ENCODE measurements at regions not wholly inside any gene's neighbourhood (a gene's known extent, or its start where the extent isn't known, plus 50 kb on each side); places are given as distances from the start of the nearest gene placed in this dataset.

- no peak for FAIRE-seq
These were observed 710.1 kb upstream of the ID4 start for GRCh38 chr6:19127081-19127480.

GRCh38 chr6:19128701-19129100, 708.5 kb upstream of the ID4 start:
- POLR2A ChIA-PET = no interaction called here
- DNase-seq (ENCODE audit: low read depth, low spot score) = no peak
- no peak for FAIRE-seq
- no peak overlapping the region for H3K4me2 ChIP-seq (ENCODE audit: insufficient read depth, low read length)
- H3K27ac ChIP-seq (ENCODE audit: insufficient read depth, low read depth, low read length) = no peak overlapping the region
- dilution Hi-C loops (cut with MboI; ENCODE audit: extremely low pct_ligation_motif_present, low sequenced_read_pairs) (no loop called here), intact Hi-C loops (cut with micrococcal nuclease) (no loop called here)
- no peaks in the 10 kb centered on the region for H3K79me2 ChIP-seq (ENCODE audit: control insufficient read depth, insufficient read depth, low read length)
- no peaks in the 10 kb centered on the region for H3K4me1 ChIP-seq (ENCODE audit: control insufficient read depth, extremely low read depth, insufficient read depth, low read length)
- no peaks in the 10 kb centered on the region for H3K27me3 ChIP-seq (ENCODE audit: control insufficient read depth in 2 of 2, insufficient read depth in 2 of 2, low read length in 2 of 2)
- no peak overlapping the region for H3K9ac ChIP-seq (replicated peaks; ENCODE audit: extremely low read depth, insufficient read depth, low read length)
- H4K20me1 ChIP-seq (replicated peaks; ENCODE audit: control insufficient read depth, extremely low read depth, insufficient read depth, low read length) = no peaks in the 10 kb centered on the region
- no peak overlapping the region for H3K4me3 ChIP-seq (replicated peaks in 1 of 3; ENCODE audit: insufficient read depth in 1 of 3, low read depth in 1 of 3, low read length in 3 of 3)
- H3K36me3 ChIP-seq (ENCODE audit: control insufficient read depth in 2 of 2, extremely low read depth in 1 of 2, insufficient read depth in 2 of 2, low read length in 2 of 2) = no peaks in the 10 kb centered on the region
- no TSS peak for BruUV-seq (replicated peaks)
- no peaks in the 10 kb centered on the region for H3K9me1 ChIP-seq (replicated peaks; ENCODE audit: control insufficient read depth, extremely low read depth, insufficient read depth, low read length)
- TF ChIP-seq FOS (IDR thresholded peaks at IDR 0.05; ENCODE audit: borderline replicate concordance, insufficient read depth, low read length) = no peak
- no peak for TF ChIP-seq CTCF (IDR thresholded peaks at IDR 0.05; ENCODE audit: extremely low read depth in 1 of 2, insufficient read depth in 1 of 2, low read depth in 1 of 2, low read length in 2 of 2)
- no peak for TF ChIP-seq JUN (IDR thresholded peaks at IDR 0.05; ENCODE audit: borderline replicate concordance, insufficient read depth, insufficient read length, low read depth)
- TF ChIP-seq, protein P1, sequence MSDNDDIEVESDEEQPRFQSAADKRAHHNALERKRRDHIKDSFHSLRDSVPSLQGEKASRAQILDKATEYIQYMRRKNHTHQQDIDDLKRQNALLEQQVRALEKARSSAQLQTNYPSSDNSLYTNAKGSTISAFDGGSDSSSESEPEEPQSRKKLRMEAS (IDR thresholded peaks at IDR 0.05; ENCODE audit: insufficient read depth, insufficient read length) = no peak
- TF ChIP-seq POLR2AphosphoS5 (IDR thresholded peaks at IDR 0.05; ENCODE audit: insufficient read depth, low read depth, low read length) = no peak
- no peak for TF ChIP-seq MYC (IDR thresholded peaks at IDR 0.05; ENCODE audit: low read depth, low read length)
- no peak for TF ChIP-seq POLR2A (IDR thresholded peaks at IDR 0.05; ENCODE audit: low read depth, low read length)
- no peak for TF ChIP-seq EZH2 (IDR thresholded peaks at IDR 0.05; ENCODE audit: borderline replicate concordance, low read depth, low read length, severe bottlenecking)
- TF ChIP-seq GATA2 (IDR thresholded peaks at IDR 0.05; ENCODE audit: insufficient read depth, insufficient read length, low read depth, low read length) = no peak
- H2AFZ ChIP-seq (ENCODE audit: low read depth, low read length) = no peak overlapping the region
- H3K9me3 ChIP-seq (replicated peaks; ENCODE audit: control insufficient read depth, insufficient read depth, low read length) = no peaks in the 10 kb centered on the region
- CTCF ChIA-PET = no interaction called here

More at GRCh38 chr6:19127081-19127480, 710.1 kb upstream of the ID4 start:
- ChIA-PET CTCF (no interaction called here), POLR2A (no interaction called here)
- no peaks in the 10 kb centered on the region for H3K9me3 ChIP-seq (replicated peaks; ENCODE audit: control insufficient read depth, insufficient read depth, low read length)
- no peaks in the 10 kb centered on the region for H3K36me3 ChIP-seq (ENCODE audit: control insufficient read depth in 2 of 2, extremely low read depth in 1 of 2, insufficient read depth in 2 of 2, low read length in 2 of 2)
- BruUV-seq (replicated peaks) = no TSS peak
- H3K4me1 ChIP-seq (ENCODE audit: control insufficient read depth, extremely low read depth, insufficient read depth, low read length) = no peaks in the 10 kb centered on the region
- no peak overlapping the region for H3K4me3 ChIP-seq (replicated peaks in 1 of 3; ENCODE audit: insufficient read depth in 1 of 3, low read depth in 1 of 3, low read length in 3 of 3)
- H3K9me1 ChIP-seq (replicated peaks; ENCODE audit: control insufficient read depth, extremely low read depth, insufficient read depth, low read length) = no peaks in the 10 kb centered on the region
- dilution Hi-C loops (cut with MboI; ENCODE audit: extremely low pct_ligation_motif_present, low sequenced_read_pairs) (no loop called here), intact Hi-C loops (cut with micrococcal nuclease) (no loop called here)
- DNase-seq (ENCODE audit: low read depth, low spot score) = no peak
- no peaks in the 10 kb centered on the region for H3K27me3 ChIP-seq (ENCODE audit: control insufficient read depth in 2 of 2, insufficient read depth in 2 of 2, low read length in 2 of 2)
- TF ChIP-seq CTCF (IDR thresholded peaks at IDR 0.05; ENCODE audit: extremely low read depth in 1 of 2, insufficient read depth in 1 of 2, low read depth in 1 of 2, low read length in 2 of 2) = no peak
- TF ChIP-seq JUN (IDR thresholded peaks at IDR 0.05; ENCODE audit: borderline replicate concordance, insufficient read depth, insufficient read length, low read depth) = no peak
- no peak for TF ChIP-seq MYC (IDR thresholded peaks at IDR 0.05; ENCODE audit: low read depth, low read length)
- TF ChIP-seq FOS (IDR thresholded peaks at IDR 0.05; ENCODE audit: borderline replicate concordance, insufficient read depth, low read length) = no peak
- H3K79me2 ChIP-seq (ENCODE audit: control insufficient read depth, insufficient read depth, low read length) = no peaks in the 10 kb centered on the region
- H3K9ac ChIP-seq (replicated peaks; ENCODE audit: extremely low read depth, insufficient read depth, low read length) = no peak overlapping the region
- no peak overlapping the region for H3K4me2 ChIP-seq (ENCODE audit: insufficient read depth, low read length)
- no peak overlapping the region for H3K27ac ChIP-seq (ENCODE audit: insufficient read depth, low read depth, low read length)
- H2AFZ ChIP-seq (ENCODE audit: low read depth, low read length) = no peak overlapping the region
- H4K20me1 ChIP-seq (replicated peaks; ENCODE audit: control insufficient read depth, extremely low read depth, insufficient read depth, low read length) = no peaks in the 10 kb centered on the region

All from endothelial cell of umbilical vein (primary cell).